Smooth muscle cell (in vitro differentiated cells): ENCODE measurements at regions not wholly inside any gene's neighbourhood (a gene's known extent, or its start where the extent isn't known, plus 50 kb on each side); places are given as distances from the start of the nearest gene placed in this dataset.

Source experiments
- DNase-seq: peaks from one replicate; lab custom pipeline; 2025; ENCODE audit not compliant: unreplicated experiment; lab: John Stamatoyannopoulos, UW
- H2AFZ ChIP-seq: fragments of 200-600 bp; sonication (generic); 2 replicates; pipeline ENCODE4 v1.6.0; 2016; ENCODE audit warnings: antibody characterized with exemption, low read depth, mild to moderate bottlenecking
- H3F3A ChIP-seq: fragments of 200-600 bp; sonication (generic); 2 replicates; pipeline ENCODE4 v1.6.0; 2017; ENCODE audit warnings: antibody characterized with exemption, low read depth
- H3K27ac ChIP-seq: fragments of 200-600 bp; sonication (generic); 2 replicates; pipeline ENCODE4 v1.5.1; 2016; ENCODE audit warnings: low read depth, mild to moderate bottlenecking
- H3K27me3 ChIP-seq: fragments of 200-600 bp; sonication (generic); 2 replicates; pipeline ENCODE4 v1.6.1; 2016; ENCODE audit warnings: low read depth, mild to moderate bottlenecking
- H3K36me3 ChIP-seq: fragments of 200-600 bp; sonication (generic); 2 replicates; pipeline ENCODE4 v1.5.1; 2016; ENCODE audit warnings: low read depth
- H3K4me1 ChIP-seq: fragments of 200-600 bp; sonication (generic); 2 replicates; pipeline ENCODE4 v1.5.1; 2016; ENCODE audit warnings: low read depth
- H3K4me2 ChIP-seq: fragments of 200-600 bp; sonication (generic); 2 replicates; pipeline ENCODE4 v1.6.0; 2016; ENCODE audit warnings: mild to moderate bottlenecking
- H3K4me3 ChIP-seq: fragments of 200-600 bp; sonication (generic); 2 replicates; pipeline ENCODE4 v1.5.1; 2016; ENCODE audit warnings: mild to moderate bottlenecking
- H3K79me2 ChIP-seq: fragments of 200-600 bp; sonication (generic); 2 replicates; pipeline ENCODE4 v1.6.0; 2016; ENCODE audit warnings: low read depth, mild to moderate bottlenecking
- H3K9ac ChIP-seq: fragments of 200-600 bp; sonication (generic); 2 replicates; pipeline ENCODE4 v1.6.0; 2016; ENCODE audit warnings: low read depth
- H3K9me3 ChIP-seq: fragments of 200-600 bp; sonication (generic); replicated peaks from 2 replicates; pipeline ENCODE4 v1.5.1; 2016; ENCODE audit warnings: low read depth
- H4K20me1 ChIP-seq: fragments of 200-600 bp; sonication (generic); 2 replicates; pipeline ENCODE4 v1.6.0; 2016; ENCODE audit warnings: low read depth
- CTCF ChIP-seq: fragments of 200-600 bp; sonication (generic); IDR thresholded peaks from 2 replicates; pipeline ENCODE4 v1.5.1; 2017; ENCODE audit warnings: borderline replicate concordance, mild to moderate bottlenecking, antibody characterized with exemption; ENCODE audit not compliant: insufficient read depth, poor library complexity, severe bottlenecking
- WGBS: methylation state at CpG from one replicate; pipeline ENCODE4 v1.1.7; 2016; ENCODE audit warnings: low lambda C conversion rate; 5-methylcytosine and 5-hydroxymethylcytosine counted together

- Histone ChIP-seq H3F3A (no peaks in the 10 kb centered on the region), H2AFZ (no peak overlapping the region), H4K20me1 (no peaks in the 10 kb centered on the region), H3K27me3 (no peaks in the 10 kb centered on the region), H3K9me3 (no peaks in the 10 kb centered on the region), H3K79me2 (no peaks in the 10 kb centered on the region), H3K4me1 (peaks cover 9% of the 10 kb centered on the region), H3K36me3 (no peaks in the 10 kb centered on the region), H3K9ac (no peak overlapping the region), H3K4me2 (no peak overlapping the region), H3K4me3 (no peak overlapping the region), H3K27ac (no peak overlapping the region)
- 49% methylated on average over 2 of the region's 3 CpGs for WGBS
- TF ChIP-seq CTCF = no peak
- no peak for DNase-seq
Observed at GRCh38 chr13:34608331-34608730, 333.7 kb upstream of the NBEA start.

- 20% methylated on average over 1 of the region's 1 CpG for WGBS
- no peak overlapping the region for H3K4me3 ChIP-seq
- no peaks in the 10 kb centered on the region for H3K36me3 ChIP-seq
- H3K9me3 ChIP-seq = no peaks in the 10 kb centered on the region
- no peak for DNase-seq
- H2AFZ ChIP-seq = no peak overlapping the region
- H3K4me1 ChIP-seq = peaks cover 9% of the 10 kb centered on the region
- no peaks in the 10 kb centered on the region for H4K20me1 ChIP-seq
- TF ChIP-seq CTCF = no peak
- no peak overlapping the region for H3K27ac ChIP-seq
- H3K4me2 ChIP-seq = no peak overlapping the region
- H3K9ac ChIP-seq = no peak overlapping the region
- H3K27me3 ChIP-seq = no peaks in the 10 kb centered on the region
- H3K79me2 ChIP-seq = no peaks in the 10 kb centered on the region
- no peaks in the 10 kb centered on the region for H3F3A ChIP-seq
Observed at GRCh38 chr13:34611671-34612070, 330.4 kb upstream of the NBEA start.

GRCh38 chr13:34617473-34618083, 324.5 kb upstream of the NBEA start:
- Histone ChIP-seq H3K36me3 (no peaks in the 10 kb centered on the region), H3K4me1 (peaks cover 8% of the 10 kb centered on the region), H2AFZ (no peak overlapping the region), H3K9ac (no peak overlapping the region), H4K20me1 (no peaks in the 10 kb centered on the region), H3F3A (no peaks in the 10 kb centered on the region), H3K4me3 (no peak overlapping the region), H3K27me3 (no peaks in the 10 kb centered on the region), H3K79me2 (no peaks in the 10 kb centered on the region), H3K27ac (no peak overlapping the region), H3K4me2 (no peak overlapping the region), H3K9me3 (no peaks in the 10 kb centered on the region)
- DNase-seq = no peak
- WGBS = 84% methylated on average over 7 of the region's 7 CpGs
- no peak for TF ChIP-seq CTCF

- TF ChIP-seq CTCF = no peak
- H3K36me3 ChIP-seq = no peaks in the 10 kb centered on the region
- no peak overlapping the region for H3K27ac ChIP-seq
- no peaks in the 10 kb centered on the region for H3K9me3 ChIP-seq
- H3K9ac ChIP-seq = no peak overlapping the region
- no peaks in the 10 kb centered on the region for H4K20me1 ChIP-seq
- H3K4me2 ChIP-seq = no peak overlapping the region
- H3K4me3 ChIP-seq = no peak overlapping the region
- no peaks in the 10 kb centered on the region for H3K27me3 ChIP-seq
- no peak for DNase-seq
- H2AFZ ChIP-seq = no peak overlapping the region
- H3K79me2 ChIP-seq = no peaks in the 10 kb centered on the region
- WGBS = 98% methylated on average over 5 of the region's 5 CpGs
- no peaks in the 10 kb centered on the region for H3F3A ChIP-seq
- H3K4me1 ChIP-seq = peaks cover 8% of the 10 kb centered on the region
Observed at GRCh38 chr13:34618654-34619053, 323.4 kb upstream of the NBEA start.
